NCI-H2227 treated with DMSO at 0.1 percent for 48 hours (cell line): ENCODE measurements at regions not wholly inside any gene's neighbourhood (a gene's known extent, or its start where the extent isn't known, plus 50 kb on each side); places are given as distances from the start of the nearest gene placed in this dataset.
"Not testable (repeated sequence)": the region's sequence is repeated elsewhere in the genome, so short reads cannot be mapped to it uniquely, and the experiment has no call there.

Source experiments
- DNase-seq: peaks from one replicate; lab custom pipeline; 2025; lab: John Stamatoyannopoulos, UW

GRCh38 chr13:89361909-89362308 is 1690.7 kb downstream of the SLITRK5 start:
- no peak for DNase-seq

DNA sequence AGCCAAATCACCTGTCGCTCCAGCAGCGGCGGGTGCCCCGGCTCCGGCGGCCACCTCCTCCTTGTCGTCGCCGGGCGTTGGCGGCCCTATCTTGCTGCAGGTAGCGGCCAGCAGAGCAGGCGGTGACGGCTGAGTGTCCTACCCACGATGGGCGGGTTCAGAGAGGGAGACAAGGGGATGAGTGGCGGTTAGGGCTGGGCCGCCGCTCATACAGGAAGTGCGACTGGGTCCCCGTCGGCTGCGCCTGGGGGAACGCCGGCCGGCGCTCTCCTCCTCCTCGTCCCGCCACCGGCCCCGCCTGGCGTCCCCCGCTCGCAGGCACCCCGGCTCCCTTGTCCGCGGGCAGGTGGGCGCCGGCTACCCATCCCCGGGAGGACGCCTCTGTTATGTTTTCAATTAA is 1692.0 kb downstream of the SLITRK5 start:
- DNase-seq = no peak

- DNase-seq = no peak
These were observed 1701.0 kb downstream of the SLITRK5 start for GRCh38 chr13:89372193-89372592.

DNA sequence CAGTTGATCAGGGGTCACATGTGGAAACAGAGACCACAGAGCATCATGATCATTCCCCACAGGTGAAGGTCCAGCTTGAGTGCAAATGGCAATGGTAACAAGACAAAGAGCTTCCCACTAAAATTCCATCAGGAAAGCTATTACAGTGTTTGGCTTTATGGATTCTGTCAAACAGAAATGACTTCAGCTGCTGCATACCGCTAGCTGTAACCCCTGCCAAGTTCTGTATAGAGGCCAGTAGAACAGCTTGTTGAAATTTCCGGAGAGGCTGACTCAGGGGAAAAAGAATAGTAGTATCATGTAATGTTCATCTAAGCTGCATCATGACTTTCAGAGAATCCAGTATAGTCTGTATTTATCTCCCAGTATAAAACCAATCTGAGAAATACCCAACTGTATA is 1704.7 kb downstream of the SLITRK5 start:
- no peak for DNase-seq

GRCh38 chr13:89380101-89380500 is 1708.9 kb downstream of the SLITRK5 start:
- no peak for DNase-seq

GRCh38 chr13:89382981-89383380 is 1711.8 kb downstream of the SLITRK5 start:
- DNase-seq = no peak

- no peak for DNase-seq
These were observed 1712.7 kb downstream of the SLITRK5 start for GRCh38 chr13:89383891-89384290.

- no peak for DNase-seq
These were observed 1722.7 kb downstream of the SLITRK5 start for GRCh38 chr13:89393758-89394304.

DNA sequence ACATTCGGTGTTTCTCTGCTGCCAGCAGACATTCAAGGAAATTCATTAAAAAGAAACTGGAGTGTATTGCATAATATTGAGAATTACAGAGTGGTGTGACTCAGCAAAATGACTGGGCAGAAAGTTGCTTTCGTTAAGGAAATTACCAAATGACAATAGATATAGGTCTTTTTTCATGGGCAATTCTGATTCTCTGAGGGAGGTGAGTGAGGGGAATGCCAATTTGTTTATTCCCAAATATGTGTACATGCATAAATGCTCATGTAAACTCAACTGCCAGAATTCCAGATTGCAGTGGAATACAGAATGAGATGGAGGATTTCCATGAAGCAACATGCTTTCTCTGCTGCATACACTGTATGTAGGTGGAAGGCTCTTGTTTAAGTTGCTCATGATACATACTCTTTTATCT is 1730.1 kb downstream of the SLITRK5 start:
- no peak for DNase-seq

DNA sequence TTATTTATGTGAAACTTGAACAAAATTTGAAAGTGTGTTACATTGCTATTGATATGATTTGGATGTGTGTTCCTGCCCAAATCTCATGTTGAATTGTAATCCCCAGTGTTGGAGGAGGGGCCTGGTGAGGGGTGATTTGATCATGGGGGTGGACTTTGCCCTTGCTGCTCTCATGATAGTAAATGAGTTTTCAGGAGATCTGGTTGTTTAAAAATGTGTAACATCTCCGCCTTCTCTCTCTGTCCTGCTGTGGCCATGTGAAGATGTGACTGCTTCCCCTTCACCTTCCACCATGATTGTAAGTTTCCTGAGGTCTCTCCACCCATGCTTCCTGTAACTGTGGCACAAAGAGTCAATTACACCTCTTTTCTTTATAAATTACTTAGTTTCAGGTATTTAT is 1731.0 kb downstream of the SLITRK5 start:
- no peak for DNase-seq

DNA sequence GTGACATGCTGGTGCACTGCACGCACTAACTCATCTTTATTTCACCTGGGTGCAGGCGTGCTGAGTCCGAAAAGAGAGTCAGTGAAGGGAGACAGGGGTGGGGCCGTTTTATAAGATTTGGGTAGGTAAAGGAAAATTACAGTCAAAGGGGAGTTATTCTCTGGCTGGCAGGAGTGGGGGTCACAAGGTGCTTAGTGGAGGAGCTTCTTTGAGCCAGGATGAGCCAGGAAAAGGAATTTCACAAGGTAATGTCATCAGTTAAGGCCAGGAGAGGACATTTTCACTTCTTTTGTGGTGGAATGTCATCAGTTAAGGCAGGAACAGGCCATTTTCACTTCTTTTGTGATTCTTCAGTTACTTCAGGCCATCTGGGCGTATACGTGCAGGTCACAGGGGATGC is 1734.9 kb downstream of the SLITRK5 start:
- not testable (repeated sequence) for DNase-seq

- no peak for DNase-seq
These were observed 1736.2 kb downstream of the SLITRK5 start for GRCh38 chr13:89407357-89407756.

DNA sequence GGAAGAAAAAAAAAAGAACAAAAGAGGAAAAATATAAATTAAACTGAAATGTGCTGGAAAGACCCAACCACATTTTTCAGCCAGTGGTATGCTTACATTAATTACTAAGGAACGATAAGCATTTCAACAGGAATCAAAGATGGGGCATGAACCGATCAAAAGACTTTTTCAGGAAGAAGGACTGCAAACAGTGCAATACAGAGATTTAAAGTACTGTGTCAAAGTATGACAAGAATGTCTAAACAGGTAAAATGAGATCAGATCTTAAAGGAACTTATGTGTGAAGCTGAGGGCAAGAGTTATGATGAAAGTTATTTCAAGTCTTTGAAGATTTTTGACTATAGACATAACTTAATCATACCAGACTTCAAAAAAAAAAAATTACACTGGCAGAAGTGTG is 1761.8 kb downstream of the SLITRK5 start:
- no peak for DNase-seq

- not testable (repeated sequence) for DNase-seq
These were observed 1763.5 kb downstream of the SLITRK5 start for GRCh38 chr13:89434624-89435023.

GRCh38 chr13:89454681-89455080 is 1783.5 kb downstream of the SLITRK5 start:
- no peak for DNase-seq

GRCh38 chr13:89455225-89455624 is 1784.1 kb downstream of the SLITRK5 start:
- no peak for DNase-seq

DNA sequence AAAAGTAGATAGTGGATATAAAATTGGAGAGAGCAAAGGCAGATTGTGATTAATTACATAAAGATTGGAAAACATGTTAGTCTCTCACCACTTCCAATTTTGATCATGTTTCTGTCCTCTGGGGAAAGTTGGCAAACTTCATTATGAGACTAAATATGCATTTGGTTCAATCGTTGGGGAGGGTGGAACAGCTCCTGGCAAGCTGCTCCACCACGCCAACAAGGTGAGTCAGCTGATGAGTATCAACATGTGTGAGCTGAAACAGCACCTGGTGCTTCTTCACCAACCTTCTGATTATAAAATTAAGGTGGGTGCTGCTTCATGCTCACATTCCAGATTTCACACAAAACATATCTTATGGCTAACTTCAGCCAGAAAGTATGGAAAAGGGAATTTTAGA is 1784.6 kb downstream of the SLITRK5 start:
- no peak for DNase-seq

GRCh38 chr13:89457977-89458376 is 1786.8 kb downstream of the SLITRK5 start:
- DNase-seq = no peak

- DNase-seq = no peak
These were observed 1787.3 kb downstream of the SLITRK5 start for GRCh38 chr13:89458456-89458855.

DNA sequence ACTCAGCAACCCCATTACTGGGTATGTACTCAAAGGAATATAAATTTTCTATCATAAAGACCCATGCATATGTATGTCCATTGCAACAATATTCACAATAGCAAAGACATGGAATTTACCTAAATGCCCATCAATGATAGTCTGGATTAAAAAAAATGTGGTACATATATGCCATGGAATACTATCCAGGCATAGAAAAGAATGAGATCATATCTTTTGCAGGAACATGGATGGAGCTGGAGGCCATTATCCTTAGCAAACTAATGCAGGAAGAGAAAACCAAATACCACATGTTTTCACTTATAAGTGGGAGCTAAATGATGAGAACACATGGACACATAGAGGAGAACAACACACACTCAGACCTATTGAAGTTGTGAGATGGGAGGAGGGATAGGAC is 1789.7 kb downstream of the SLITRK5 start:
- not testable (repeated sequence) for DNase-seq

GRCh38 chr13:89465366-89465765 is 1794.2 kb downstream of the SLITRK5 start:
- DNase-seq = no peak

GRCh38 chr13:89468081-89468480 is 1796.9 kb downstream of the SLITRK5 start:
- DNase-seq = no peak

DNA sequence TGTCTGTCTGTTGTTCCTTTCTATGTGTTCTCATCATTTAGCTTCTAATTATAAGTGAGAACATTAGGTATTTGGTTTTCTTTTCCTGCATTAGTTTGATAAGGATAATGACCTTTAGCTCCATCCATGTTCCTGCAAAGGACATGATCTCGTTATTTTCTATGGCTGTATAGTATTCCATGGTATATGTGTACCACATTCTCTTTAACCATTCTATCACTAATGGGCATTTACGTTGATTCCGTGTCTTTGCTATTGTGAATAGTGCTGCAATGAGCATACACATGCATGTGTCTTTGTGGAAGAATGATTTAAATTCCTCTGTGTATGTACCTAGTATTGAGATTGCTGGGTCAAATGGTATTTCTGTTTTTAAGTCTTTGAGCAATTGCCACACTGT is 1799.7 kb downstream of the SLITRK5 start:
- DNase-seq = no peak

DNA sequence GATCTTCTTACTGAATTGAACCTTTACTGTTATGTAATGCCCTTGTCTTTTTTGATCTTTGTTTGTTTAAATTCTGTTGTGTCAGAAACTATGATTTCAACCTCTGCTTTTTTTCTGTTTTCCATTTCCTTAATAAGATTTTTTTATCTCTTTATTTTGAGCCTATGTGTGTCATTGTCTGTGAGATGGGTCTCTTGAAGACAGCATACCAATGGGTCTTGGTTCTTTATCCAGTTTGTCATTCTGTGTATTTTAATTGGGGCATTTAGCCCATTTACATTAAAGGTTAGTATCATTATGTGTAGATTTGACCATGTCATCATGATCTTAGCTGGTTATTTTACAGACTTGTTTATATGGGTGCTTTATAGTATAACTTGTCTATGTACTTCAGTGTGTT is 1803.3 kb downstream of the SLITRK5 start:
- no peak for DNase-seq

DNA sequence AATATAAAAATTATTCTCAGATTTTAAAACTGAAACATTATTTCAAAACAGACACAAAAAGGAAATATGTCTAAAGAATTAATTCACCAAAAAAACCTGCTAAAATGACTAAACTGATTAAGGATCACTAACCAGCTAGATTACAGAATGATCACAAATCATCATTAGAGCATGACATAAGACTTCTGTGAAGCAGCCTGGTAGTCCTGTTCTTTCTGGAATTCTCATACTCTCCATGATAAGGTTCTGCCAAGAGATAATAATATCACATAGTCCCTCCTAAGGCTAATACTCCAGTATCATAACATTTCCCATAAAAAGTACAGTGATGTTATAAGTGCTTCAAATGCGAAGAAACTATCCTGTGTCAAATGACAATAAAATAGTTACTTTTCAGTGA is 1814.9 kb downstream of the SLITRK5 start:
- DNase-seq = no peak
